ENCODE measurements at regions not wholly inside any gene's neighbourhood (a gene's known extent, or its start where the extent isn't known, plus 50 kb on each side); places are given as distances from the start of the nearest gene placed in this dataset.
"Not testable (repeated sequence)": the region's sequence is repeated elsewhere in the genome, so short reads cannot be mapped to it uniquely, and the experiment has no call there.

DNA sequence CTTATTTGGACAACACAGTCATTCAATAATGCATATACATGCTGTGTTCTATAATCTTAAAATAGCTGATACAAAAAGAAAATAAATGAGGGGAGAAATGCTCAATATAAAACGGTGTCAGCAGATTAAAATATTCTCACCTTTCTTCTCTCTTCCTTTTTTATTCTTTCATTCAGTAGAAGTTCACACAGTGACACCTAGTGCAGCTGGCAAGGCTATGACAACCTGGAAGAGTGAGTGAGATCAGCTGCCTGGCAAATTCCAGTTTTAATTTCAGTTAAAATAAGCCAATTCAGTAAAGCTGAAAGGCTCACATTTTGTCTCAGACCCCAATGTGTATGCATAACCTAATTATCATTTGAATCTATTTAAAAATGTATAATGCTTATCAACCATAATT is 150.3 kb downstream of the RASEF start:
- FAIRE-seq (no peak), DNase-seq (ENCODE audit: insufficient read length, low spot score) (no peak)
- TF ChIP-seq, protein P1, sequence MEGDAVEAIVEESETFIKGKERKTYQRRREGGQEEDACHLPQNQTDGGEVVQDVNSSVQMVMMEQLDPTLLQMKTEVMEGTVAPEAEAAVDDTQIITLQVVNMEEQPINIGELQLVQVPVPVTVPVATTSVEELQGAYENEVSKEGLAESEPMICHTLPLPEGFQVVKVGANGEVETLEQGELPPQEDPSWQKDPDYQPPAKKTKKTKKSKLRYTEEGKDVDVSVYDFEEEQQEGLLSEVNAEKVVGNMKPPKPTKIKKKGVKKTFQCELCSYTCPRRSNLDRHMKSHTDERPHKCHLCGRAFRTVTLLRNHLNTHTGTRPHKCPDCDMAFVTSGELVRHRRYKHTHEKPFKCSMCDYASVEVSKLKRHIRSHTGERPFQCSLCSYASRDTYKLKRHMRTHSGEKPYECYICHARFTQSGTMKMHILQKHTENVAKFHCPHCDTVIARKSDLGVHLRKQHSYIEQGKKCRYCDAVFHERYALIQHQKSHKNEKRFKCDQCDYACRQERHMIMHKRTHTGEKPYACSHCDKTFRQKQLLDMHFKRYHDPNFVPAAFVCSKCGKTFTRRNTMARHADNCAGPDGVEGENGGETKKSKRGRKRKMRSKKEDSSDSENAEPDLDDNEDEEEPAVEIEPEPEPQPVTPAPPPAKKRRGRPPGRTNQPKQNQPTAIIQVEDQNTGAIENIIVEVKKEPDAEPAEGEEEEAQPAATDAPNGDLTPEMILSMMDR (IDR thresholded peaks at IDR 0.05; ENCODE audit: insufficient read depth, missing control alignments), result no peak

DNA sequence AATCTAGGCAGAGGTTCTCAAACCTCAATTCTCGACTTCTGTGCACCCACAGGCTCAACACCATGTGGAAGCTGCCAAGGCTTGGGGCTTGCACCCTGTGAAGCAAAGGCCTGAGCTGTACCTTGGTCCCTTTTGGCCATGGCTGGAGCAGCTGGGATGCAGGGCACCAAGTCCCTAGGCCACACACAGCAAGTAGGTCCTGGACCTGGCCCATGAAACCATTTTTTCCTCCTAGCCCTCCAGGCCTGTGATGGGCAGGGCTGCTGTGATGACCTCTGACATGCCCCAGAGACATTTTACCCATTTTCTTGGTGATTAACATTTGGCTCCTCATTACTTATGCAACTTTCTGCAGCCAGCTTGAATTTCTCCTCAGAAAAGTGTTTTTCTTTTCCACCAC is 146.7 kb downstream of the RASEF start:
- not testable (repeated sequence) for FAIRE-seq; DNase-seq (ENCODE audit: insufficient read length, low spot score)

DNA sequence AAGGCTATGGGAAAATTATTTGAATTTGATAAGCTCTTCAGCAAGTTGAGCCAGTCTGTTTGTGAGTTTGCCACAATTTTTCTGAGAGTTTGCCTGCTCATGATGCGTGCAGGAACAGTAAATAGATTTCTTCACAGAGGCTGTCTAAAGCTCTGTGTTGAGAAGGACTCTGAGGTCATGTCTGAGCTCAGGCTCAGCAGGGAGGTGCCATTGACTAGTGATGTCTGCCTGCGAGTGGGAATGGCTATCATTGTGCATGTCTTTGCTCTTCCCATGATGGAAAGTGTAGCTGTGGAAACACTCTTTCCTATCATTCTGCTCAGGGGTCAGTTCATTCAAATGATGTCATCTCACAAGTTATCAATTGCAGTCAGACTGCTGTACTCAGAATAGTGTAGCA is 142.8 kb downstream of the RASEF start:
- DNase-seq (ENCODE audit: insufficient read length, low spot score), result no peak
- FAIRE-seq, result no peak
- TF ChIP-seq, protein P1 (IDR thresholded peaks at IDR 0.05; ENCODE audit: insufficient read depth, missing control alignments), result no peak

DNA sequence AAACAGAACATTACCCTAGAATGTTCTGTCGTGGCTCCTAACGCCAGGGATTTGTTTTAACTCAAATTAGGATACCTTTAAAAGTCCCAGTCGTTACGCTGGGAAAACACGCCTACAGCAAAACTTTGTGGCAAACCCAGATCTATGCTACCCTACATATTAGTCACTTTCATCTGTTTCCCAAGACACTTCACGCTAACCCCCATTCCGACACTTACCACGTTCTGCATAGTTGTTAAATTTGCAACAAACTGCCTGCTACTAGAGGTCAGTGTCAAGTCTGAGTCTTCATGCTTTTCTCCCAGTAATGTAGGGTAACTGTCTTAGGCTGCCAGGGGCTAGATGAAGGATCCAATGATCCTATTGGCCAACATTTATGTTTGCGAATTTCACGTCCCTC is 140.3 kb downstream of the RASEF start:
- TF ChIP-seq, protein P1 (IDR thresholded peaks at IDR 0.05; ENCODE audit: insufficient read depth, missing control alignments), result no peak
- no peak for DNase-seq (ENCODE audit: insufficient read length, low spot score)
- no peak for FAIRE-seq

DNA sequence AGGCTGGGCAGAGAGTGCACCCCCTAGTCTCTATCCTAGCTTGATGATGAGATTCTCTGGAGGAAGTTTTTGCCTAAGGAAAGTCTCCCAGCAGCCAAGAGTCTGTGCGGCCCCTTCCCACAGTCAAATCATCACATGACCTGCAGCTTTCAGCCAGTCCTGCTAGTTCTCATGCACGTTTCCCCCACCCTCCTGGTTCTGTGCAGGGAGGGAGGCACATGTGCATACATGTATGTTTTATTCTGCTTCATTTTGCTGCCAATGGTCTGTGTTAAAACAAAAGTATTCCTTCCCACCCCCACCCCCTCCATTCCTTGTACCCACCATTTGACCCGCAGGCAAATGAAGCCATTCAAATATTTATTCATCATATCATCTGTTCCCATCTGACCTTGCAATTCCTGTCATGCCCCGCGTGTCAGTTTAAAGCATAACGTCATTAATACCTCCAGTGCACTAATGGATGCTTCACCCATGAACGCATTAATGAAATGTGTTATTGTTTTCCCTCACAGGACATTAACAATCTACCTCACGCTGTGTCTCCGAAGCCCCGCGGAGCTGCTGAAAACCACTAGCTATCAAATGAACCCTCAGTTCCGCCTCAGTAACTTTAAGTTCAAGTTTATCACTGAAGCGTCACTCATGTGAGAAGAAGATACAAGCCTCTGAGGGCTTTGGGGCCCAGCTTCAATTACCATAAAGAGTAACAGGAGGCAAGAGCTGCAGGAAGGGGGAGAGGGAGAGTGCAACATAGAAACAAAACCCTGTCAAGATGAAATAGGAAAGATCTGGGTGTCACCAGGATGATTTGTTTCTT is 139.6 kb downstream of the RASEF start:
- no peak for FAIRE-seq
- DNase-seq (ENCODE audit: insufficient read length, low spot score), result no peak
- TF ChIP-seq, protein P1 (IDR thresholded peaks at IDR 0.05; ENCODE audit: insufficient read depth, missing control alignments), result no peak

DNA sequence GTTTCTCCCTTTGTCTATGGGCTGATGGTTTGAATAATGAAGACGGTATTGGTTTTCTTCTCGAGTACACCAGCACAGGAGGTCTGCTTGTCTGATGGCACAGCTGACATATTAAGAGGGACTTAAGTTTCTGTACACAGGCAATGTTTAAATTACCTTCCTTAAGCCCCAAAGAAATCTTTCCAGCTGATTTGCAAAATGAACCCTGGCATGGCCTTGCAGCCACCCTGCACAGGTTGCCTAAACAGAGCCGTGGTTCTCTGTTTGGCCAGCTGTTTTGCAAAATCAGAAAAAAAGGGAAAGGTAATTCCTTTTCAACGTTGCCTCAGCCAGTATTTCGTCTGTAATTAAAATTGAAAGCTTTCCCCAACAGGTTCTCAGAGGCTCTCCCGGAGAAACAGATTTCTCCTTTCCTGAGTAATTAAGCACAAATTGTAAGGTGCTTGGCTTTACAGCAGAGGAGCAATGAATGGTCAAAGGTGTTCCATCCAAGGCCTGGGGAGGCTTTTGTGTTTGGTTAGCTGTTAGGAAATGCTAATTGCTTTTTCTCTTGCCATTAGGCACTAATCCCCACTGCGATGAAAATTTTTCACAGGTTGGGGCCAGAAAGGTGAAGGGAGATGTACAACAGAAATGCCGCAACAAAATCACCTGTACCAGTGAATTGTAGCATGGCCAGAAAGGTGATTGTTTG is 138.9 kb downstream of the RASEF start:
- TF ChIP-seq, protein P1 (IDR thresholded peaks at IDR 0.05; ENCODE audit: insufficient read depth, missing control alignments), result no peak
- no peak for DNase-seq (ENCODE audit: insufficient read length, low spot score)
- no peak for FAIRE-seq

Data from D721Med (cell line).